WTC11 (cell line): ENCODE measurements at regions not wholly inside any gene's neighbourhood (a gene's known extent, or its start where the extent isn't known, plus 50 kb on each side); places are given as distances from the start of the nearest gene placed in this dataset.

Experiments
- ATAC-seq: fragments of 200-7000 bp; cut with Tn5 transposase; 2 replicates; pipeline ENCODE4 v1.10.0; 2021; ENCODE audit warnings: mild to moderate bottlenecking, moderate library complexity
- CTCF ChIA-PET: fragments of 300-600 bp; sonication (Branson Sonifier 250); formaldehyde crosslinking; loops from one replicate; lab custom pipeline; 2021; ENCODE audit warnings: antibody characterized with exemption; lab: Charles Lee
- POLR2A ChIA-PET: fragments of 350-600 bp; sonication (Branson Sonifier 250); formaldehyde crosslinking; loops from one replicate; lab custom pipeline; 2021; ENCODE audit warnings: antibody characterized with exemption; lab: Charles Lee
- DNase-seq: peaks from one replicate; pipeline ENCODE4 v3.0.0; 2021; ENCODE audit warnings: low spot score
- H3K27ac Mint-ChIP-seq: 2 replicates; pipeline ENCODE4 v1.8.0; 2021; ENCODE audit warnings: mixed read lengths
- H3K27me3 Mint-ChIP-seq: 2 replicates; pipeline ENCODE4 v1.8.0; 2021; ENCODE audit warnings: low read depth, mild to moderate bottlenecking, moderate library complexity, mixed read lengths
- H3K36me3 Mint-ChIP-seq: 2 replicates; pipeline ENCODE4 v1.8.0; 2021; ENCODE audit warnings: mixed read lengths
- H3K4me1 Mint-ChIP-seq: 2 replicates; pipeline ENCODE4 v1.8.0; 2022; ENCODE audit warnings: mixed read lengths
- H3K4me3 Mint-ChIP-seq: 2 replicates; pipeline ENCODE4 v1.8.0; 2021; ENCODE audit warnings: mild to moderate bottlenecking, moderate library complexity, mixed read lengths
- H3K9me3 Mint-ChIP-seq: 2 replicates; pipeline ENCODE4 v1.8.0; 2021; ENCODE audit warnings: mixed read lengths
- E2F1 ChIP-seq: sonication (generic); formaldehyde crosslinking; IDR thresholded peaks from 2 replicates; pipeline ENCODE4 v1.8.0; 2022; ENCODE audit warnings: mild to moderate bottlenecking, missing genetic modification reagents
- ETV6 ChIP-seq: sonication (generic); formaldehyde crosslinking; IDR thresholded peaks from 2 replicates; pipeline ENCODE4 v1.8.1; 2022; ENCODE audit warnings: mild to moderate bottlenecking, missing genetic modification reagents
- GRHL2 ChIP-seq: fragments of 250-450 bp; sonication (Bioruptor Pico); IDR thresholded peaks from 2 replicates; pipeline ENCODE4 v1.8.0; 2022; ENCODE audit warnings: mild to moderate bottlenecking, moderate library complexity; ENCODE audit not compliant: insufficient replicate concordance, severe bottlenecking
- JAZF1 ChIP-seq: fragments of 250-450 bp; sonication (Bioruptor Pico); IDR thresholded peaks from 2 replicates; pipeline ENCODE4 v1.9.0; 2021; ENCODE audit warnings: moderate library complexity, mild to moderate bottlenecking, inconsistent platforms
- JUN ChIP-seq: sonication (generic); formaldehyde crosslinking; IDR thresholded peaks from 2 replicates; pipeline ENCODE4 v1.8.0; 2023; ENCODE audit warnings: mild to moderate bottlenecking, missing genetic modification reagents
- TEAD1 ChIP-seq: sonication (generic); formaldehyde crosslinking; IDR thresholded peaks from 2 replicates; pipeline ENCODE4 v1.8.0; 2022; ENCODE audit warnings: mild to moderate bottlenecking, missing genetic modification reagents
- TEAD4 ChIP-seq: sonication (generic); formaldehyde crosslinking; IDR thresholded peaks from 2 replicates; pipeline ENCODE4 v1.8.0; 2022; ENCODE audit warnings: mild to moderate bottlenecking, missing genetic modification reagents
- USF1 ChIP-seq: sonication (generic); formaldehyde crosslinking; IDR thresholded peaks from 2 replicates; pipeline ENCODE4 v1.8.0; 2022; ENCODE audit warnings: mild to moderate bottlenecking, missing genetic modification reagents
- ZNF121 ChIP-seq: sonication (generic); formaldehyde crosslinking; IDR thresholded peaks from 2 replicates; pipeline ENCODE4 v1.8.0; 2023; ENCODE audit warnings: missing genetic modification reagents
- ZNF317 ChIP-seq: sonication (generic); formaldehyde crosslinking; IDR thresholded peaks from 2 replicates; pipeline ENCODE4 v1.8.1; 2023; ENCODE audit warnings: low read depth, mild to moderate bottlenecking, moderate library complexity, missing genetic modification reagents, borderline replicate concordance
- ZNF671 ChIP-seq: fragments of 250-450 bp; sonication (Bioruptor Pico); IDR thresholded peaks from 2 replicates; pipeline ENCODE4 v1.8.0; 2021; ENCODE audit warnings: mild to moderate bottlenecking

- TF ChIP-seq USF1 (CRISPR knock-in tag): no peak
- no peak for TF ChIP-seq E2F1
- no peak for TF ChIP-seq JAZF1
- TF ChIP-seq ZNF121 (CRISPR knock-in tag): no peak
- TF ChIP-seq JUN (CRISPR knock-in tag): no peak
- no peak for TF ChIP-seq ZNF671 (CRISPR knock-in tag)
- TF ChIP-seq GRHL2 (CRISPR knock-in tag): no peak
- TF ChIP-seq ZNF317 (CRISPR knock-in tag): no peak
- TF ChIP-seq TEAD1: no peak
- no peak for TF ChIP-seq ETV6 (CRISPR knock-in tag)
- TF ChIP-seq TEAD4 (CRISPR knock-in tag): no peak
- TF ChIP-seq, all 79 proteins: peak for 0
- POLR2A ChIA-PET: no interaction called here
- Mint-ChIP-seq H3K4me1 (no peaks in the 10 kb centered on the region), H3K27ac (no peak overlapping the region), H3K9me3 (no peaks in the 10 kb centered on the region), H3K36me3 (no peaks in the 10 kb centered on the region), H3K27me3 (no peaks in the 10 kb centered on the region), H3K4me3 (no peak overlapping the region)
- CTCF ChIA-PET: no interaction called here
- ATAC-seq (no peak), DNase-seq (no peak)
Observed at GRCh38 chr1:102420034-102420433, 423.3 kb upstream of the OLFM3 start.
